GM23248 (cell line): ENCODE measurements at regions not wholly inside any gene's neighbourhood (a gene's known extent, or its start where the extent isn't known, plus 50 kb on each side); places are given as distances from the start of the nearest gene placed in this dataset.

Source experiments
- EZH2 ChIP-seq: fragments of 200-600 bp; sonication (generic); IDR thresholded peaks from 2 replicates; pipeline ENCODE4 v1.6.1; 2018; ENCODE audit warnings: antibody characterized with exemption, mild to moderate bottlenecking; ENCODE audit not compliant: insufficient read depth, poor library complexity, severe bottlenecking
- EZH2phosphoT487 ChIP-seq: fragments of 200-600 bp; sonication (generic); IDR thresholded peaks from 2 replicates; pipeline ENCODE4 v1.6.1; 2018; ENCODE audit warnings: antibody characterized with exemption, moderate library complexity, mild to moderate bottlenecking, low read depth; ENCODE audit not compliant: insufficient read depth

DNA sequence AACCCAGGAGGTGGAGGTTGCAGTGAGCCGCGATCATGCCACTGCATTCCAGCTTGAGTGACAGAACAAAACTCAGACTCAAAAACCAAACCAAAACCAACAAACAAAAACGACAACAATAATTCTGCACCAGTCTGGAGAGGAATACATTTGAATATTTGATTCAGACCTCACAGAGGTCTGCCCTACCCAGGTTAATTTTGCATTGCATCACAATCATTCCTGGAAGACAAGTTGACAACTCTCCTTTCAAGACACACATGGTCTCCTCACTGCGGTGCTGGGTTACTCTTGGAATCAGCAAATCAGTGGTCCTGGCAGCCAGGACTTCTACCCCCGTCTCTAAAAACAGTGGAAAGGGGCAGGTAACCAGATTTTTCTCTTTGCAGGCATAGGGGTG, 79.9 kb upstream of the TMTC4 start:
- no peak for TF ChIP-seq EZH2
- no peak for TF ChIP-seq EZH2phosphoT487
